MCF 10A (cell line): ENCODE measurements at regions not wholly inside any gene's neighbourhood (a gene's known extent, or its start where the extent isn't known, plus 50 kb on each side); places are given as distances from the start of the nearest gene placed in this dataset.

Experiments used
- BruUV-seq: library from RNA; stranded (reverse); fragments of 400-500 nt; replicated peaks from 2 replicates; lab custom pipeline; 2021; lab: Mats Ljungman, UMichigan
- CTCF ChIA-PET: fragments of 300-600 bp; sonication (Branson Sonifier 250); formaldehyde crosslinking; extraction: SDS; loops from one replicate; lab custom pipeline; 2021; ENCODE audit warnings: antibody characterized with exemption, inconsistent platforms; lab: Yijun Ruan, JAX
- POLR2A ChIA-PET: fragments of 300-600, 350-650 bp; sonication (Branson Sonifier 250); formaldehyde crosslinking; extraction: SDS; loops from one replicate; lab custom pipeline; 2020; ENCODE audit warnings: antibody characterized with exemption, inconsistent platforms; lab: Yijun Ruan, JAX
- DNase-seq: peaks from one replicate; pipeline ENCODE4 v3.0.0-alpha.2; 2018; ENCODE audit not compliant: unreplicated experiment
- H3K27ac Mint-ChIP-seq: one replicate; pipeline ENCODE4 v1.8.0; 2022; ENCODE audit warnings: mild to moderate bottlenecking, low read depth, mixed read lengths; ENCODE audit not compliant: unreplicated experiment
- H3K27me3 Mint-ChIP-seq: one replicate; pipeline ENCODE4 v1.8.0; 2022; ENCODE audit warnings: mixed read lengths; ENCODE audit not compliant: insufficient read depth, unreplicated experiment
- H3K36me3 Mint-ChIP-seq: one replicate; pipeline ENCODE4 v1.8.0; 2022; ENCODE audit warnings: mild to moderate bottlenecking, moderate library complexity, mixed read lengths; ENCODE audit not compliant: insufficient read depth, unreplicated experiment
- H3K4me1 Mint-ChIP-seq: one replicate; pipeline ENCODE4 v1.8.0; 2022; ENCODE audit warnings: mixed read lengths; ENCODE audit not compliant: insufficient read depth, unreplicated experiment
- H3K4me3 Mint-ChIP-seq: one replicate; pipeline ENCODE4 v1.8.0; 2022; ENCODE audit warnings: mild to moderate bottlenecking, moderate library complexity, mixed read lengths; ENCODE audit not compliant: unreplicated experiment
- H3K9me3 Mint-ChIP-seq: one replicate; pipeline ENCODE4 v1.8.0; 2022; ENCODE audit warnings: mixed read lengths; ENCODE audit not compliant: unreplicated experiment
- CTCF ChIP-seq: fragments of 200-600 bp; IDR thresholded peaks from one replicate; pipeline ENCODE4 v1.8.0; 2022; ENCODE audit warnings: antibody characterized with exemption, mild to moderate bottlenecking; ENCODE audit not compliant: unreplicated experiment
- intact Hi-C: fragments of 100-400 bp; cut with micrococcal nuclease; formaldehyde crosslinking; loops from 2 replicates; pipeline ENCODE4 v1.14.1; 2022

- Mint-ChIP-seq H3K36me3 (no peaks in the 10 kb centered on the region), H3K4me3 (no peak overlapping the region), H3K4me1 (no peaks in the 10 kb centered on the region), H3K27me3 (no peaks in the 10 kb centered on the region), H3K27ac (no peak overlapping the region), H3K9me3 (peaks cover 5% of the 10 kb centered on the region)
- ChIA-PET POLR2A (no interaction called here), CTCF (interaction anchor here (0.6 kb wide), 1 partner anchor 155 kb away, joined by 3 read pairs; no protein-coding TSS in a partner anchor)
- TF ChIP-seq CTCF, result no peak
- intact Hi-C loops, result no loop called here
- DNase-seq, result no peak
- BruUV-seq, result no TSS peak
Observed at GRCh38 chr2:8300216-8300615, 381.6 kb upstream of the ID2 start.

- BruUV-seq, result no TSS peak
- H3K4me1 Mint-ChIP-seq, result no peaks in the 10 kb centered on the region
- no peaks in the 10 kb centered on the region for H3K36me3 Mint-ChIP-seq
- no peak for DNase-seq
- CTCF ChIA-PET, result interaction anchor here (0.6 to 0.7 kb wide), 3 partner anchors 82 to 877 kb away, joined by 3 to 4 read pairs (median 3); no protein-coding TSS in a partner anchor
- H3K27me3 Mint-ChIP-seq, result no peaks in the 10 kb centered on the region
- no peak overlapping the region for H3K4me3 Mint-ChIP-seq
- H3K9me3 Mint-ChIP-seq, result peaks cover 5% of the 10 kb centered on the region
- no peak for TF ChIP-seq CTCF
- POLR2A ChIA-PET, result interaction anchor here (0.6 kb wide), 1 partner anchor 1231 kb away, joined by 4 read pairs; no protein-coding TSS in a partner anchor
- no peak overlapping the region for H3K27ac Mint-ChIP-seq
- intact Hi-C loops, result no loop called here
Observed at GRCh38 chr2:8300905-8301304, 381.0 kb upstream of the ID2 start.

- H3K27ac Mint-ChIP-seq, result no peak overlapping the region
- H3K4me1 Mint-ChIP-seq, result peaks cover 12% of the 10 kb centered on the region
- H3K27me3 Mint-ChIP-seq, result no peaks in the 10 kb centered on the region
- H3K36me3 Mint-ChIP-seq, result no peaks in the 10 kb centered on the region
- intact Hi-C loops, result no loop called here
- H3K4me3 Mint-ChIP-seq, result no peak overlapping the region
- ChIA-PET CTCF (no interaction called here), POLR2A (no interaction called here)
- TF ChIP-seq CTCF, result no peak
- H3K9me3 Mint-ChIP-seq, result no peaks in the 10 kb centered on the region
- no TSS peak for BruUV-seq
- DNase-seq, result no peak
Observed at GRCh38 chr2:8303322-8303832, 378.5 kb upstream of the ID2 start.

GRCh38 chr2:8304821-8305766 is 376.8 kb upstream of the ID2 start:
- H3K27me3 Mint-ChIP-seq, result no peaks in the 10 kb centered on the region
- no peak for TF ChIP-seq CTCF
- CTCF ChIA-PET, result interaction anchor here (0.5 kb wide), 1 partner anchor 14 kb away, joined by 3 read pairs; no protein-coding TSS in a partner anchor

More at GRCh38 chr2:8304821-8305766, 376.8 kb upstream of the ID2 start:
- Mint-ChIP-seq H3K36me3 (no peaks in the 10 kb centered on the region), H3K9me3 (no peaks in the 10 kb centered on the region), H3K4me3 (no peak overlapping the region), H3K27ac (no peak overlapping the region), H3K4me1 (peaks cover 12% of the 10 kb centered on the region)
- intact Hi-C loops, result no loop called here
- POLR2A ChIA-PET, result interaction anchor here (0.6 kb wide), 1 partner anchor 889 kb away, joined by 3 read pairs; no protein-coding TSS in a partner anchor
- DNase-seq, result no peak
- BruUV-seq, result no TSS peak
